OCI-LY7 (cell line): ENCODE measurements at regions not wholly inside any gene's neighbourhood (a gene's known extent, or its start where the extent isn't known, plus 50 kb on each side); places are given as distances from the start of the nearest gene placed in this dataset.
"Not testable (repeated sequence)": the region's sequence is repeated elsewhere in the genome, so short reads cannot be mapped to it uniquely, and the experiment has no call there.

Source experiments
- BruUV-seq: library from RNA; stranded (reverse); fragments of 400-500 nt; replicated peaks from 2 replicates; lab custom pipeline; 2021; lab: Mats Ljungman, UMichigan
- CTCF ChIA-PET: fragments of 300-600 bp; sonication (Branson Sonifier 250); formaldehyde crosslinking; loops from one replicate; lab custom pipeline; 2022; ENCODE audit warnings: antibody characterized with exemption; ENCODE audit not compliant: unreplicated experiment; lab: Charles Lee
- POLR2A ChIA-PET: fragments of 300-600 bp; sonication (Branson Sonifier 250); formaldehyde crosslinking; loops from one replicate; lab custom pipeline; 2022; ENCODE audit warnings: antibody characterized with exemption; lab: Charles Lee
- DNase-seq: peaks from one replicate; pipeline ENCODE4 v3.0.0-alpha.2; 2015; ENCODE audit warnings: low spot score
- H2AFZ ChIP-seq: fragments of 200-600 bp; sonication (generic), shearing (Covaris generic); 2 replicates; pipeline ENCODE4 v1.6.1; 2014; ENCODE audit warnings: mild to moderate bottlenecking, antibody characterized with exemption, low read length, moderate library complexity
- H3K27ac ChIP-seq: fragments of 200-600 bp; sonication (generic); 2 replicates; pipeline ENCODE4 v1.5.1; 2014; ENCODE audit warnings: mixed run types, low read depth, mild to moderate bottlenecking, moderate library complexity, low read length, inconsistent platforms; ENCODE audit not compliant: poor library complexity, severe bottlenecking
- H3K36me3 ChIP-seq: fragments of 200-600 bp; sonication (generic); 2 replicates; pipeline ENCODE4 v1.6.1; 2014; ENCODE audit warnings: mild to moderate bottlenecking, antibody characterized with exemption, low read length, moderate library complexity, mixed read lengths; ENCODE audit not compliant: insufficient read depth
- H3K4me1 ChIP-seq: fragments of 200-600 bp; sonication (generic); 2 replicates; pipeline ENCODE4 v1.5.1; 2014; ENCODE audit warnings: mild to moderate bottlenecking, low read length; ENCODE audit not compliant: insufficient read depth, poor library complexity, severe bottlenecking
- H3K4me2 ChIP-seq: fragments of 200-600 bp; sonication (generic); 2 replicates; pipeline ENCODE4 v1.6.1; 2014; ENCODE audit warnings: mild to moderate bottlenecking, low read length
- H3K4me3 ChIP-seq: fragments of 200-600 bp; sonication (generic); 2 replicates; pipeline ENCODE4 v1.5.1; 2014; ENCODE audit warnings: mild to moderate bottlenecking, low read depth, low read length; ENCODE audit not compliant: poor library complexity, severe bottlenecking
- H3K79me2 ChIP-seq: fragments of 200-600 bp; sonication (generic); 2 replicates; pipeline ENCODE4 v1.6.1; 2016; ENCODE audit warnings: low read depth, mild to moderate bottlenecking, low read length, moderate library complexity, mixed read lengths; ENCODE audit not compliant: insufficient read depth
- H3K9me2 ChIP-seq: fragments of 200-600 bp; sonication (generic); 2 replicates; pipeline ENCODE4 v1.6.1; 2016; ENCODE audit warnings: mild to moderate bottlenecking, low read length, mixed read lengths; ENCODE audit not compliant: insufficient read depth
- H3K9me3 ChIP-seq: fragments of 200-600 bp; sonication (generic); 2 replicates; pipeline ENCODE4 v1.6.1; 2014; ENCODE audit warnings: mild to moderate bottlenecking, mixed run types, low read length, mixed read lengths
- H4K20me1 ChIP-seq: fragments of 200-600 bp; sonication (generic); 2 replicates; pipeline ENCODE4 v1.6.1; 2014; ENCODE audit warnings: mild to moderate bottlenecking, antibody characterized with exemption, low read length, moderate library complexity, mixed read lengths; ENCODE audit not compliant: insufficient read depth
- EZH2phosphoT487 ChIP-seq: fragments of 200-600 bp; sonication (generic); IDR thresholded peaks from 2 replicates; pipeline ENCODE4 v1.6.1; 2018; ENCODE audit warnings: low read depth, borderline replicate concordance, mild to moderate bottlenecking, mixed run types, antibody characterized with exemption, low read length, moderate library complexity, mixed read lengths
- intact Hi-C: fragments of 100-400 bp; cut with micrococcal nuclease; formaldehyde crosslinking; loops from one replicate; pipeline ENCODE4 v1.10.0; 2022; ENCODE audit not compliant: unreplicated experiment
- TF ChIP-seq, protein P1 (sequence below): fragments of 200-600 bp; sonication (generic); conservative IDR thresholded peaks from 2 replicates; pipeline ENCODE4 v1.5.1; 2014; ENCODE audit warnings: mild to moderate bottlenecking, antibody characterized with exemption, low read length, moderate library complexity, mixed read lengths

DNA sequence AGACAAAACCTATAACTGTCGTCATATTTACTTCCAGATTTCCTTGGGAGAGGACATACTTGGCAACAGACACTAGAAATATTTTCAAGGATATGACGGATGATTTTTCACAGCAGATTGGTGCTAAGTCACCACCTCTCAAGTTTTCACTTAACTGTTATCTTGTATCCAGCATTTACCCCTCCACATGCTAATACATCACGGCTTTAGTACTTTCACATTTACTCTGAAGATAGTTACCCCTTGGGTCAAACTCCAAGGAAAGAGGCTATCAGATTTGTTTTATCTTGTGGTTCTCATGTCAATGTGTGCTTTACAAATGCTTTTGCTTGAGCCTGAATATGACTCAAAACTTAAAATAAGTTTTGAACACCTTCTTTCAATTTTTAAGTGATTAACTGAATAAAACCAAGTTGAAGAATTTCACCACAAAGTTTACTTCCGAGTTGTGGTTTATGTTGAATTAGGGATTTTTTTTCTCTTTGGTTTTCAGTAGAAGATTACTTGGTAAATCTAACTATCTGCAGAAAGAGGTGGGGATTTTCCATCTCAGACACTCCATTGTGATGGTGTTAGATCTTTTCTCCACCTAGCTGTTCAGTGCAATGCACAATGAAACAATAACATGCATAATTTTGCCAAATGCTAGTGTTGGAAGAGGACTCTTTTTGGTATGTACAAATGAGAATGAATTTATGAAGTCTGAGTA lies 75.4 kb upstream of the FAT1 start:
- Histone ChIP-seq H3K4me3 (no peak overlapping the region), H2AFZ (no peak overlapping the region), H3K79me2 (no peaks in the 10 kb centered on the region), H3K27ac (no peak overlapping the region), H3K4me1 (no peaks in the 10 kb centered on the region), H3K36me3 (no peaks in the 10 kb centered on the region), H3K9me2 (no peaks in the 10 kb centered on the region), H3K4me2 (no peak overlapping the region), H3K9me3 (no peaks in the 10 kb centered on the region), H4K20me1 (no peaks in the 10 kb centered on the region)
- no TSS peak for BruUV-seq
- intact Hi-C loops, result no loop called here
- ChIA-PET POLR2A (interaction anchor here (0.7 to 1.4 kb wide), 3 partner anchors 15 to 32 kb away, joined by 3 read pairs; no protein-coding TSS in a partner anchor), CTCF (no interaction called here)
- no peak for TF ChIP-seq EZH2phosphoT487
- TF ChIP-seq, protein P1, sequence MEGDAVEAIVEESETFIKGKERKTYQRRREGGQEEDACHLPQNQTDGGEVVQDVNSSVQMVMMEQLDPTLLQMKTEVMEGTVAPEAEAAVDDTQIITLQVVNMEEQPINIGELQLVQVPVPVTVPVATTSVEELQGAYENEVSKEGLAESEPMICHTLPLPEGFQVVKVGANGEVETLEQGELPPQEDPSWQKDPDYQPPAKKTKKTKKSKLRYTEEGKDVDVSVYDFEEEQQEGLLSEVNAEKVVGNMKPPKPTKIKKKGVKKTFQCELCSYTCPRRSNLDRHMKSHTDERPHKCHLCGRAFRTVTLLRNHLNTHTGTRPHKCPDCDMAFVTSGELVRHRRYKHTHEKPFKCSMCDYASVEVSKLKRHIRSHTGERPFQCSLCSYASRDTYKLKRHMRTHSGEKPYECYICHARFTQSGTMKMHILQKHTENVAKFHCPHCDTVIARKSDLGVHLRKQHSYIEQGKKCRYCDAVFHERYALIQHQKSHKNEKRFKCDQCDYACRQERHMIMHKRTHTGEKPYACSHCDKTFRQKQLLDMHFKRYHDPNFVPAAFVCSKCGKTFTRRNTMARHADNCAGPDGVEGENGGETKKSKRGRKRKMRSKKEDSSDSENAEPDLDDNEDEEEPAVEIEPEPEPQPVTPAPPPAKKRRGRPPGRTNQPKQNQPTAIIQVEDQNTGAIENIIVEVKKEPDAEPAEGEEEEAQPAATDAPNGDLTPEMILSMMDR, result no peak
- DNase-seq, result no peak

DNA sequence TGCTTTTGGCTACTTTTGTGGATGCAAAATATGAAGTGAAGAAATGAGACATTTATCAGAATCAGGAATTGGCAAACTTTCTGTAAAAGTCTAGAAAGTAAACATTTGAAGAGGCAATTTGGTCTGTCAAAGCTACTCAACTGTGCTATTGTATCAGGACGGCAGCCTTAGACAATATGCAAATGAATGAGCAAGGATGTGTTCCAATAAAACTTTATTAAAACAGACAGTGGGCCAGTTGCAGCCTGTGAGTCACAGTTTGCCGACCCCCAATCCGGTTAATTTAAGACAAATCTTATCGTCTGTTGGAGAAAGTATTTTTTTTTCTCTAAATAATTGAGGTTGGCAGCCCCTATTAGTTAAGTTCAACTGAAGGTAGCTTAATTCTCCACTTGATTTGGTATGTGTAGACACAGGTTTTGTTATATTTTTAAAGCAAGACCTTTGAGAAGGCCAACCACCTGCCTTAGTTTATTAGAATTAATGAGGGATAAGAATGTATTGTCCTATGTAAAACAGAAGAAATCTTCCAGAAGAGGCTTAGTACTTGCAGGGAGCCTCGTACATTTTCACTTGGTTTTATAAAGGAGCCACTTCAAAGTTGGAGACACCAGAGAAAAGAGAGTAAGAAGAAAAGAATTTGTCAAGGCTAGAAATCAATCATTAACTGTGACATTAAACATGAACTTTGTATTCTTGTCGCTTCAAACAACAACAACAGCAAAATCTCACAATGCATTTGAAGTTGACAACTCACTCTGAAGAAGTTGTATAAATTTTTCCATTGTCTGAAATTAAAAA lies 81.6 kb upstream of the FAT1 start:
- no peaks in the 10 kb centered on the region for H3K9me2 ChIP-seq
- TF ChIP-seq EZH2phosphoT487, result no peak
- TF ChIP-seq, protein P1, result no peak
- H3K27ac ChIP-seq, result no peak overlapping the region
- no TSS peak for BruUV-seq
- DNase-seq, result no peak
- H3K79me2 ChIP-seq, result no peaks in the 10 kb centered on the region
- POLR2A ChIA-PET, result no interaction called here
- H3K4me1 ChIP-seq, result no peaks in the 10 kb centered on the region
- H3K36me3 ChIP-seq, result no peaks in the 10 kb centered on the region
- CTCF ChIA-PET, result no interaction called here
- intact Hi-C loops, result no loop called here
- no peaks in the 10 kb centered on the region for H3K9me3 ChIP-seq
- H4K20me1 ChIP-seq, result no peaks in the 10 kb centered on the region
- H3K4me2 ChIP-seq, result no peak overlapping the region
- H3K4me3 ChIP-seq, result no peak overlapping the region
- no peak overlapping the region for H2AFZ ChIP-seq

DNA sequence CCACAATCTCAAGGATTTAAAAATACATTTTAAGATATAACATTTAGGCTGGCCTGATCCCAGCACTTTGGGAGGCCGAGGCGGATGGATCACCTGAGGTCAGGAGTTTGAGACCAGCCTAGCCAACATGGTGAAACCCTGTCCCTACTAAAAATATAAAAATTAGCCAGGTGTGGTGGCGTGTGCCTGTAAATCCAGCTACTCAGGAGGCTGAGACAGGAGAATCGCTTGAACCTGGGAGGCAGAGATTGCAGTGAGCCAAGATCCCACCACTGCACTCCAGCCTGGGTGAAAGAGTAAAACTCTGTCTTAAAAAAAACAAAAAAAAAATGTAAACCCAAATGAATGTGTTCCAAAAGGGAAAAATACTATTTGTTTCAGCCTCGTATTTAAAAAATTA lies 82.3 kb upstream of the FAT1 start:
- BruUV-seq, H3K79me2 ChIP-seq, H2AFZ ChIP-seq, intact Hi-C loops, H4K20me1 ChIP-seq, H3K4me3 ChIP-seq, H3K9me2 ChIP-seq, DNase-seq, H3K27ac ChIP-seq, H3K9me3 ChIP-seq, H3K4me1 ChIP-seq, H3K36me3 ChIP-seq, CTCF ChIA-PET, H3K4me2 ChIP-seq: not testable (repeated sequence)
- POLR2A ChIA-PET, result interaction anchor here (1.3 kb wide), 1 partner anchor 22 kb away, joined by 4 read pairs; no protein-coding TSS in a partner anchor
